Pons (tissue), 1 donor: ENCODE measurements at regions not wholly inside any gene's neighbourhood (a gene's known extent, or its start where the extent isn't known, plus 50 kb on each side); places are given as distances from the start of the nearest gene placed in this dataset.
"Not testable (repeated sequence)": the region's sequence is repeated elsewhere in the genome, so short reads cannot be mapped to it uniquely, and the experiment has no call there.

Experiments used
- DNase-seq: peaks from one replicate; pipeline ENCODE4 v3.0.0-alpha.2; 2016; ENCODE audit warnings: low spot score

DNA sequence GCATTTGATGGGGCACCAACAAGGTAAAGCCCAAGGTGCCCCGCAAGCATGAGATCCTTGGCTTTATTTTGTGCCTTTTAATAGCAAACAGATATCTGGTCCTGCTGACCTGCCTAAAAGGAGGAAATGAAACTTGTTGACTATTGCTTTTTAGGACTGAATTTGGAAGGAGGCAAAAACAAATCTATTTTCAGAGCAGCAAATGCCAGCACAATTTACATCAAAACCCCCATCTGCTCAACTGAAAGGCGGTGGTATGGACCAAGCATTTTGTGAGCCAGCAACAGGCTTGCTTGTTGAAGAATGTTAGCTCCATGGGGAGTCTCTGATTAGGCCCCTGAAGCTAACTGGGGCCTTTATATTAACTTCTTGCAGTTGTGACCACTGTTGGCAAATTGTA, 192.6 kb upstream of the E2F8 start:
- peak; percentile 73 for DNase-seq

DNA sequence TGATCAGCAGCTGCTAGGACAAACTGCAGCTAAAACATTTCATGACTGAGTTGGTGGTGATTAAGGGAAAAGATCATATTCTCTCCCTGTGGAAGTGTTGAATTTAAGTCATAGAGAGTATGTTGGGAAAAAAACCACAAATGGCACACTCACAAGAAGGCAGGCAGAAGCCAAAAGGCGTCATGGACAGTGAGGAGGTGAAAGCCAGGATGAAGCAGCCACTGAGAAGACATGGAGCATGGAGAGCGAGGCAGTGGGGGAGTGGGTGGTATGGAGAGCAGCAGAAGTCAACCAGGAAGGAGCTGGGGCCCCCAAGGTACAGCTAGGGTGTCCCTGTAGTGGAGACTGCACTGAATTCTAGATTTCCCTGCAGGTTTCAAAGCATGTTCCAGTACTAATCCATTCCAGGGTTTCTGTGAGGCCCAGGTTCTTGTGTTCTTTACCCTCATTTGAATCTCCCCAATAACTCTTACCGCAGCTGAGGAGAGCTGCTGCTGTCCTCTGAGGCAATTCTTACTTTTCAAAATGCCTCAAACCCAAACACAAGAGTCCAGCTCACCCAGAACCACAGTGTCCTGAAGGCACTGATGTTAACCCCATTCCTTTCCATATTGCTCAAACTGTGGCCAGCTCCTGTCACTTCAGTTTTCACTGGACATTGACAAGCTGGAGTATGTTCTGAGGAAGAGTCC, 191.8 kb upstream of the E2F8 start:
- no peak for DNase-seq

GRCh38 chr11:19430754-19431398, 190.1 kb upstream of the E2F8 start:
- DNase-seq, result no peak

- DNase-seq, result no peak
Observed at GRCh38 chr11:19430346-19430745, 189.6 kb upstream of the E2F8 start.

GRCh38 chr11:19429108-19429760, 188.5 kb upstream of the E2F8 start:
- DNase-seq, result no peak

DNA sequence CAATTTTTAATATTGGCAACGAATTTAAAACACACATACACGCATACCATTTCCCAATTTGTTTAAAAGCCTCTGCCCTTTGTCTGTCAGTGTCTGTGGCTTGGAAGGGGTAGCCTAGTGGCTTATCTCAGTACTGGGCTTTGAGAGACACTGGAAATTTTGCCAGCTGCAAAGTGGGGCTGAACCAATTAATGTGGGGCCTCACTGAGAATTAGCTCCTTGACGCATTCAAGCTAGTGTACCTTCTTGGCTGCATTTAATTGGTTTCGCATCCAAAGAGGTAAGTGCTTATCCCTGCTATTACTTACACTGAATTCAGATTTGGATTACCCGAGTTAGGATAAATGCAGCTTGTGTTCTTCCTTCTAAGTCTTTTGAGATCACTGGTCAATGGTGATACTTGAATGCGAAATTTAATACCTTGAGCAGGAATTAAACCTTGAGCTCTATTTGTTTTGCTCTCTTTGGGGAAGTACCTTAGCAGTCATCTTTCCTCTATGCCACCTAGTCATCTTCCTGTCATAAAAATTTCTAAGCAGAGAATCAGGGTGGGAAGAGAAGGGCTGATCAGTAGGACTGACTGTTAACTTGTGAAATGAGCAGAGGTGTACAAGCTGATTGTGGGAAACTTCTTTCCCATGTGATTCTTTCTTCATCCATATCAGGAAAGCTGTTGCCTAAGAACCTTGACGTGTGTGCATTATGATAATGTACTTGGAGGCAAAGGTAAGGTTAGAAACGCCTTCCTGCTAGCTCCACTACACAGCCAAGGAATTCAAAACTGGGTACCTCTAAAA, 187.7 kb upstream of the E2F8 start:
- DNase-seq, result no peak

DNA sequence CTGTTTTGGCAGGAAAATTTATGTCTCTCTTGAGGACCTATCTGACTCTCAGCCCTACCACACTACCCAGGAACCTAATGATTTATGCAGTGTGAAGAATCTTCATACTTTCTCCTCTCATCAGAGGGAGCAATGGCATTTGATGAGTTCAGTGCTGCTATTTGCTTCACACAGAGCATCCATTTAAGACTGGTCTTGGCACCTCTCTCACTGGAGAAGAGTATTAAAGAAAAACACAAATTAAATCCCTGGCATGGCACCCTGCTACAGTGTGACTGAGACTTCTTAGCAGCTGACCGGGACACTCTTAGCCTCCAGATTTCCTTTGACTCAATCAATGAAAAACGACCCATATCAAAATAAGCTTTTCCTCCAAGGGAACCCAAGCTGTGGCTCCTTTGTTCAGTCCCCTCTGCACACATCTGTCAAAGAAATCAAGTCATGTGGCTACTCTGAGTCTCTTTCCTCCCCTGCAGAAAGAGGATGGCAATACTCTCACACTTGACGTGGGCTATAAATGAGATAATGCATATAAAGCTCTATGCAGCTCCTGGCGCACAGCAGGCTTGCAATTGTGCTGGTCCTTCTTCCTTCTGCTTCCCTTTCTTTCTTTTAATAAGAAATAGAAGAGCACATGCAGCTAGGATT, 186.1 kb upstream of the E2F8 start:
- DNase-seq, result peak; percentile 57

DNA sequence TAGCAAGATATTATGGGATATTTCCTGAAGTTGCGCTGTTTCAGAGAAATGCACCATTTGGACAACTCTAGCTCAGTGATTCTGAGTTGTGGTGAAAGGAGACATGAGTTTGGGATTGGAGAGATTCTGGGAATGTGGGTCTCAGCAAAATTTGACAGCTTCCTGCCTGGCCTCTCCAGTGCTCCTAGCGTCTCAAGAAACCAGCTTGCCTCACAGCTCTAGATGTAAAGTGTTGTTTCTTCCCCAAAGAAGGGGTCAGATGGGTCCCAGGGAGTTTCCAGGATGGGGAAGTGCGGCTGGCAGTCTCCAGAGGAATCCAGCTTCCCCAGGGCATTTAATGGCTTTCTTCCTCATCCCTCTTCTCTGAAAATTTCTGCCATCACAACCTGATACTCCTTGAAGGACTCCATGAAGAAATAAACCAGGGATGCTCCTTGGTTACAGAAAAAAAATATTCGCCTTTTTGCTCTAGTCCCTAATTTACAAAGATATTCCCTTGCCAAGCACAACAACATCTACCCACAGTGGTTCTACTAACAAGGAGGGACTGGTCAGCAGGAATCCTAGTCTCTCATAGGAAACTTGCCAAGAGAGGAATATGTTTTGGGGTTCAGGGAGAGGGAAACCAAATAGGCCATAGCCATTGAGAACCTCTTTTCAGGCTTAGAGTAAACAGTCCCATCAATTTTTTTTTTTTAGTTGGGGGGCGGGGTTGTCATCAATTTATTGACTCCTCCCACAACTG, 185.4 kb upstream of the E2F8 start:
- DNase-seq, result no peak

GRCh38 chr11:19422276-19422675, 181.5 kb upstream of the E2F8 start:
- no peak for DNase-seq

DNA sequence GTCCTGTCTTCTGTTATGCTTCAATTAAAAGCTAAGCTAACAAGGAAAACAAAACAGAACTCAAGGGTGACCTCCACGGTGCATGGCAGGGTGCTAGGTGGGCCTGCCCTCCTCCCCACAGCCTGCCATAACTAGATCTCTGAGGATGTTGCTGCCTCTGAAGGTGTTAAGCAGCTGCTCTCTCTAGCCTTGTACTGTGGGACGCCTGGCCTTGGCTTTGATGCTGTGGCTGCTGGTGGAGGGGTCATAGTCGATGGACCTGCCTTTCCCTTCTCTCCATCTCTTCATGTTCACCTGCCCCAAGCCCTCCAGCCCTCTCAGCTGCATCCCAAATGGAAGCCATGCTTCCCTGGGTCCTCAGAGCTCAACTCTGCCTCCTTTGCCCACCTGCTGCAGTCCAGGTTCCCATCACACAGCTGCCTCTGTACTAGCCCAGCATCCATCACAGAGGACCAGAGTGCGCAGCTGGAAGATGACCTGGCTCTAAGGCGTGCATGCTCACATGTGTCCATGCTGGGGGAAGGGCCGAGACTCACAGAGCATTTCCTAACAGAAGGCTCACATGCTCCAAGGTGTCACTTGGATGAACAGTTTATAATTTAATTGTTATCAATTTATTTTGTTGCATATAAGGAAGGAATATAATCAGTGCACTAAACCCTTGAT, 180.3 kb upstream of the E2F8 start:
- no peak for DNase-seq

- DNase-seq, result no peak
Observed at GRCh38 chr11:19419808-19420207, 179.1 kb upstream of the E2F8 start.

DNA sequence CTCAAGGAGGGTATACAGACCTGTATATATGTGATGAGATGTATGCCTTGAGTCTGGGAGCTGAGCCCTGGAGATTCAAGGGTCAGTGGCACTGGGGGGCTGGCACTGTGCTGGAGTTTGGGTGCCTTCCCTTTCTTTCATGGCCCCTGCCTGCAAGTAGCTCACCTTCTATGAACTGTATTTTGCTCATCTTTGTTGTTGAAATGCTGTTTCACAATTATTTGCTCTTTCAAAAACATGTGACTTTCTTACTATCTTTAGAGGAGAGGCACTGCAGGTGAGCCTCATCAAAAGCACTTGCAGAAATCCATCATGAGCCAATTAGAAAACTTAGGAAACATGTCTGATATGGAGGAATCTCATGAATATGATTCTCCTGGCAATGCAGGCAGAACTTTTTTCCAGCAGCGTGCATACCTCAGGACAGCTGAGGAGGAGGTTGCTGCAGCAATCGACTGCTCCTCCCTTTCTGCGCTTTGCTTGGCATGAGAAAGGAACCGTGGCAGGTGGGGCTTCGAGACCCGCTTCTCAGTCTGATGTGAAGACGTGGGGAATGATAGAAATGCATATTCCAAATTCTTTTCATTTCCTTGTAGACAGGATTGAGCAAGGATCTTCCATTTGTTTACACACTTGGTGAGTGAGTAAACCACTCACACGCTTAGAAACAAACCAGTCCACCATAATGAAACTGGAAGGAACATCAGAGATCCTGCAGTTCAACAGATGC, 178.4 kb upstream of the E2F8 start:
- no peak for DNase-seq

- DNase-seq, result no peak
Observed at GRCh38 chr11:19418221-19418620, 177.5 kb upstream of the E2F8 start.

GRCh38 chr11:19412070-19412469, 171.3 kb upstream of the E2F8 start:
- DNase-seq, result not testable (repeated sequence)

DNA sequence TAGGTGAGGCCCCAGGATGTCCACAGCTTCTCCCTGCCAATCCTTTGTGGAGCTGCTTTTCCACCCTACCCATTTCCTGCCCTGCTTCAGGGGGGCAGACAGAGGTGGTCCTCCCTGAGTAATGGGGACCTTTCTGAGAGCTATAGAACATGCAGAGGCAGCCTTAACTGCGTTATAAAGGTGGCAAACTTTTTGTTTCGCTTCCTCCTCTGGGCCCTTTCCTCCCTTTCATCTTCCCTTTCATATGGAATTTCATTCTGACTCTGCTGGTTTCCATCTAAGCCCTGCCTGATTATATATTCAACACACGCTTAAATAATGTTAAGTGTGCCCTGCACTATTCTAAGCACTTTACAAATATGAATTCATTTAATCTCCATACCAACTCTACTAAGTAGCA, 169.3 kb upstream of the E2F8 start:
- no peak for DNase-seq

- DNase-seq, result no peak
Observed at GRCh38 chr11:19409307-19409706, 168.6 kb upstream of the E2F8 start.

GRCh38 chr11:19407677-19408270, 167.0 kb upstream of the E2F8 start:
- DNase-seq, result no peak

- DNase-seq, result no peak
Observed at GRCh38 chr11:19405966-19406365, 165.2 kb upstream of the E2F8 start.

GRCh38 chr11:19404787-19405186, 164.0 kb upstream of the E2F8 start:
- DNase-seq, result no peak
